HG02885 (cell line): ENCODE measurements at regions not wholly inside any gene's neighbourhood (a gene's known extent, or its start where the extent isn't known, plus 50 kb on each side); places are given as distances from the start of the nearest gene placed in this dataset.

Experiments used
- ATAC-seq: cut with Tn5 transposase; IDR thresholded peaks from one replicate; pipeline ENCODE4 v1.9.1; 2021; ENCODE audit warnings: mild to moderate bottlenecking; ENCODE audit not compliant: unreplicated experiment, poor library complexity

DNA sequence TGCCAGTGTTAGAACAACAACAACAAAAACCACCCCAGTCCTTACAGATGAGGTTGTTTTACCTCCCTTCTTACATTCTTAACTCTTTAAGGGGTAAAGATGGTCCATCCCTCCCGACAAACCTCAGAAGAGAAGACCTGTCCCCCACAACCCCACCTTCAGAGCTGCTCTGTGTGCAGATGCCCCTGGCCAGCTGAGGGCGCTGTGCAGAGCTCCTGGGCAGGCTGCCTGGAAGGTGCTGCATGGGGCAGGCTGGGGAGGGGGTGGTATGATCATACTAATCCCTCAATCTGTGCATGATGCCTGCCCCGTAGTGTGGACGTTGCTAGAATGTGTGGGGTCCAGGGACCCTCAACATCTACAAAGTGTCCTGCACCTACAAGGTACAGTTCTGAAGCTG lies 387.1 kb downstream of the INHBA start:
- ATAC-seq: no peak

DNA sequence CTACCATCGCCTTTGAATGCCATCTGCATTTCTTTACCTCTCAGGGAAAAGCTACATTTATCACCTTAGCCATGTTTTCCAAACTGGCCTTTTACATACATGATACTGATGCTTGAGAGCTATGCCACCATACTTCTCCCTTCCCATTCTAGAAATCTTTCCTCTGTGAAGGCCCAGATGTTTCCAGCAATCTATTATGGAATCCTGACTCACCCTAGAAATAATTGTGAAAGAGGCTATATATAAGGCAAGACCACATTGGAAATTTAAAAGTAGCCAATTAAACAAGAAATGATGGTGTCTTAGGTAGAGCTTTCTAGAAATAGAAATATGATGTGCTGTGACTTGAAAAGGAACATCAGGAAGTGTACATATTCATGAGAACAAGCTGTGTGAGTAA lies 389.7 kb downstream of the INHBA start:
- no peak for ATAC-seq

DNA sequence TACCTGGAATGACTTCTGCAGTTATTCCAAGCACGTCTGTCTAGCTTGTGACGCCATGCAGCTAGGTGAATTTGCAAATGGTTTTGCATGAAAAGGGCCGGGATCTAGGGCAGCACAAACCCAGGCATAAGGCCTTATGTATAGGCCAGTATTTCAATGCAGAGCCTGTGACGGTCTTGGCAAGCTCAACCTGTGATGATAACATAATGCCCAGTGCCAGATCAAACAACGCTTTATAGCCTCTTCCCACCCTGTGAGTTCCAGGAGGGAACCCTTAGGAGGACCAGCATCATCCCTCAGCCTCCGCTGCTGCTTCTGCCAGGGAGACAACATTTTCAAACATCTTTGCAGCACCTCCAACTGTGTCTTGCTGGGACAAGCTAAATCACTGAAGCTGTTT lies 390.7 kb downstream of the INHBA start:
- ATAC-seq: no peak

DNA sequence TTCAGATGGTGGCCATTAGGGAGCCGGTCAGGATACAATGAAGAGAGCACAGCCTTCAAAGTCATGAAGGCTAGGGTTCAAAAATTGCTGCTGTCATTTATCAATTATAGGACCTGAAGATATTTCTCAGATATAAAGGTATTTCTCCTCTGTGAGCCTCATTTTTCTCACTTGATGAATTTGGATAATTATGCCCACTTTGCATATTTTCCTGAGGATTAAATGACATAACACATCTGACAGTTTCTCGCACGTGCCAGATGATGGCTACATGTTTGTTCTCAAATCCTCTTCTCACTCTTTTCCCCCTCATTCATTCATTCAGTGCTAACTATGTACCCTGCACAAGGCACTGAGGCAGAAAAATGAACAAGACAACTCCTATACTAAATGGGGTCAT lies 391.6 kb downstream of the INHBA start:
- no peak for ATAC-seq

DNA sequence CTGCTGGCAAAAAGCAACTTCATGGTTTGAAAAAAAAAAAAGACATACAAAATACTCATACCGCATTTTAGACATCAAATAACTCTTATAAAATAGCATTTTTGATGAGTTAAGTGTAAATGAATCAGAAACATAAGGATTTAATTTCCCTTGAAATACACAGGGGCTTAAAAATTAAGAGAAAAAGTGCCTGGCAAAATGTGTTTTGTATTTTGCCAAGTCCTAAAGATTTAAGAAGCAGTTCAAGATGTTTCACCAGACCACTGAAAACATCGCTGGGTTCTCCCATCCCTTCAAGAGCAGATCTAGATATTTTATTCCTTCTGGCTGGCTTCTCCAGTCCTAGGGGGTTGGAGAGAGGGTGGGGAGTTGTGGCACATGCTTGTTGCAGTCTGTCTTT lies 396.4 kb downstream of the INHBA start:
- no peak for ATAC-seq

DNA sequence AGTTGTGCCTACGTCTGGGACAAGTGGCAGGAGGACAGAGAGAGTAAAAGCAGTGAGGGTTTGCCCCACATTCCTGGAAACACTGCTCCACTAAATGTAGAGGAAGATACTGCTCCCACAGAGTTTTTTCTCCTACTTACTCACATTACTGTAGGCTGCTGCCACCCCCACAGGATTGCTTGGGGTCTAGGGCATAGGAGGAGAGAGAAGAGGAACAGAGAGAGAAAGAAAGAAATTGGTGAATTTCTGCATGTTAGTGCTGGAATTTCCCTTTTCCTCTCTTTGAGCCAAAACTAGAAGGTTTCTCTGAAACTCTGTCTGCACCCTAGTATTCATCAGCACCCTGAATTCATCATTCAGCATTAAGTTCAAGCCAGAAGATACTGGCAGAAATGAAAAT lies 397.9 kb downstream of the INHBA start:
- no peak for ATAC-seq

DNA sequence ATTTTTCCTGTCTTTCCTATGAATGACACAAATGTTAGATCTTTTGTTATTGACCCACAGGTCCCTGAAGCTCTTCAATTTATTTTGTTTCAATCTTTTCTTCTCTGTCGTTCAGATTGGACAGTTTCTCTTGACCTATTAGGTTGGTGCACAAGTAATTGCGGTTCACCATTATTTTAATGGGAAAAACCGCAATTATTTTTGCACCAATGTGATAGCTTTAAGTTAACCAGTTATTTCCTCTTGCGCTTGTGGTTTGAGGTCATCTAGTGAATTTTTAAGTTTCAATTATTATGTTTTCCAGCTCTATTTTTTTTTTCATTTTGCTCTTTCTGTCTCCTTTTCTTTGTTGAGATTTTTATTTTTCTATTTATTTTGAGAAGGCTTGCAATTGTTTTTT lies 399.2 kb downstream of the INHBA start:
- no peak for ATAC-seq

DNA sequence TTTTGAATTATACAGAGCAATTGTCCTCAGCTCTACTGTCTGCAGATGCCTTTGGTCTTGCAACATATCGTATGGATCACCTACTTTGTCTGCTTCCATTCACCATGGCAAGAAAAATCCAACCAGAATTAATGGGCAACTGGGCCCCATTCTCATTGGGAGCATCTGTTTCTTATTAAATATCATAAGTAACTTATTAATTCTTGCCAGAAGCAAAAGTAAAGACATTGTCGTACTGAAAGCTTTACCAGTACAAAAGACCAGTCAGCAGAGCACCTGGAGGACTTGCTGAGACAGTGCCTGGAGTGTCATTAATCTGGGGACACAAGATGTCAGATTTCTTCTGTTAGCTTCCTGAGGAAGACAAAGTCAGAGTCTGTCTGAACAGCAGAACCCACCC lies 404.5 kb downstream of the INHBA start:
- no peak for ATAC-seq

DNA sequence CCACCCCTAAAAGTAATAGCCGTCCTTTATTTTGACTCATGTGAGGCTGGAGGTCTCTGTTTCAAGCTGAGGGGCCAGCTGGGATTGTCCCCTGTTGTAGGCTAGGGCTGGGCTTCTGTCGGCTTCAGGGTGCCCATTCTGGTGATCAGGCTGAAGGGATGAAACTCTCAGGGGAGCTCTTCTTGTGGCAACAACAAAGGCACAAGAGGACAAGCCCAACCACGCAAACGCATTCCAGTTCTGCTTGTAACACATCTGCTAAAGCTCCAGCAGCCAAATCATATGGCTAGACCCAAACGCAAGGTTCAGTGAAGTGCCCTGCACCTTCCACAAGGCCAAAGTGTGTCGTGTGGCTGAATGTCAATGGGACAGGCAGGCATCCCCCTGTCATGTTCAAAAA lies 405.7 kb downstream of the INHBA start:
- no peak for ATAC-seq

DNA sequence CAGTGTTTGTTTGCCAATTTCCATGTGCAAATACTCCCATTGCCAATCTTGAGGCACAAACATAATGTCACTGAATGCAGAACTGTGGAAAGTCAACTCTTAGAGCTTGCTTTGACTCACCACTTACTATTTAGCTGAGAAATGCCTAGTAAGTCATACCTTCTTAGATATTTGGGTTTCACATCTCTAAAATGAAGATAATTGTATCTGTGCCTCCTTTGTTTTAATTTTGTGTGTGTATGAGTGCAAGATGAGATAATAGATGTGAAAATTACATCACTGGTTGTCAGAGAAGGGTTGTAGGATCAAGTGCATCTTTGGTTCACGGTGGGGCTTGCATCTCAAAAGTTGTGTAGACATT lies 407.5 kb downstream of the INHBA start:
- no peak for ATAC-seq

DNA sequence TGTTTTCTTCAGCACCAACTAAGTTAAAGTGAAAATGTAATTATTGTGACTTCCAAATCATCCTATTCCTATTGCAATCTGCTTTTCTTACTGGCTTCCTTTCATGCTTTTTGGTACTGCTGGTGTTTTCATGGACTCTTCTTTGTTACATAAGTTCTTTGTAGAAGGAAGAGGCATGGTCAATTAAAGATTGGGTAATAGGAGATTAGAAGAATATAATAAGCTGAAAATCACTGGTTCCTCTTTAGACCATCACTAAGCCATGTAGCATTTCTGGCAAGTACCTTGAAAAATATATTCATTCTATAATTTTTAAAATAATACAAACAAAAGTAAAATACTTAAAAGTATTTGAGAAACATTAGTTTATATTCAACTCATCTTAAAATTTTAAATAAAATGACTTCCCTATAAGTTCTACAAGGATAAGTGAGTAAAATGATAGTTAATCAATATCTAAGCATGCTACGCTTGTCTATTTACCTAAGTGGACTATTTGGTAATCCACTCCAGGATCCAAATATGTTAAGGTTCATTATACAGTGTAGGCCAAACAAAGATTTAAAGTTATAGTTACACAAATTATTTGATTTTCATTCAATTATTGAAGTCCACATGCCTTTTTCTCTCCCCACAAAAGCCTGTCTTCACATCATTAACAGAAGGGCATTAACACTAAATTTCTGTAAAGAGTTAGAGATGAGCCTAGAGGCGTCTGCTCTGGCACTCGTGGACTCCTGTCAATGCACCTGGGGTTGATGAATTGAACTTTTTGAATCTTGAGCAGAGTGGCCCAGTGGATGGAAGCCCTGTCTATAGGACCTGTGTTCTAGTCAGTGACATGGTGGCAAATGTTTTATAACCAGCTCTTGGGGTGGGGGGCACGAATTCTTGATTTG lies 408.1 kb downstream of the INHBA start:
- no peak for ATAC-seq

DNA sequence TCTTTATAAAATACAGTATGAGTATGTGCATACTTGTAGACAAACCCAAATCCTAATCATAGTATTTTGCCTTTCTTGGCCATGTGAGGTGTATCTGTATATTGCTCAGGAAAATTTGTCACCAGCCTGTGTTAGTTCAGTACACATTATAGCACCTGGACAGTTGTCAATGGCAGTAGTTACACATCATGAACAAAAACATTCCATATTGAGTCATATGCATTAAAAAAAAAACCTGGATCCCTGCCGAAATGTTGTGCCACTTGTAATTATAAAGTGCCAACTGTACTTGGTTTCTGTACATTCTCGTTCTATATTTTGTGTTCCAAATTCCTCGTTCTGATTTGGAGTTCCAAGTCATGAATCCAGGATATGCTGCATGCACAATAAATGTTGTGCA lies 410.4 kb downstream of the INHBA start:
- ATAC-seq: no peak

DNA sequence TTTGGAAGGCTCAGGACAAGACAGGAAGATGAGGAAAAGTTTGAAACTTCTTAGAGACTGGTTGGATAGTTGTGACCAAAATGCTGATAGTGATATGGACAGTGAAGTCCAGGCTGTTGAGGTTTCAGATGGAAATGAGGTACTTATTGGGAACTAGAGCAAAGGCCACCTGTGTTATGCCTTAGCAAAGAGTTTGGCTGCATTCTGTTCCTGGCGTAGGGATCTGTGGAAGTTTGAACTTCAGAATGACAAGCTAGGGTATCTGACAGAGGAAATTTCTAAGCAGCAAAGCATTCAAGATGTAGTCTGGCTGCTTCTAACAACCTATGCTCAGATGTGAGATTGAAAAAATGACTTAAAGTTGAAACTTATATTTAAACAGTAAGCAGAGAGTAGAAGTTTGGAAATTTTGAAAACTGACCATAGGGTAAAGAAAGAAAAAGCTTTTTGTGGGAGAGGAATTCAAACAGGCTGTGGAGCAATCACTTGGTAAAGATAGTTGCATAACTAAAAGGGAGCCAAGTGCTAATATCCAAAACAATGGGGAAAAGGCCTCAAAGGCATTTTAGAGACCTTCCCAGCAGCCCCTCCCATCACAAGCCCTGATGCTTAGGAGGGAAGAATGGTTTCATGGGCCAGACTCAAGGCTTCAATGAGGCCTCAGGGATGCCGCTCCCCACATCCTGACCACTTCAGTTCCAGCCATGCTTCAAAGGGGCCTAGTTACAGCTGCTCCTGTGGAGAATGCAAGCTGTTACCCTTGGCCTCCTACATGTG lies 415.1 kb downstream of the INHBA start:
- ATAC-seq: no peak

DNA sequence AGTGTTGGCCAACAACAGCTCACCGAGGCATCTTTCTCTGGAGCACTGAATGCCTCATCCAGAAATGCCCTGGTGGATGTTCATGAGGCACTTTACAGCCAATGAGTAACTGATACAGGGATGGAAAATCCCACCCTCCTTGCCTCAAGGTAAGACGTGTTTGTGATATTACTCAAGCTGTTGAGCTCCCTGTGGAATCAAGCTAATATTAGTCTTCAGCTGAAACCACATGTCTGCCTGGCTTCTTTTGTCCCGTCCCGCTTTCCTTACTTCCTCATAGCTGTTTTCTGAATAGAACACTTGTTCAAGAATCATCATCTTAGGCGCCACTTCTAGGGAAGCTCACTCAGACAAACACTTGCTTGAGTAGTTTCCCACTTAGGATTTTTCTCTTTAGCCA lies 422.4 kb downstream of the INHBA start:
- ATAC-seq: no peak

DNA sequence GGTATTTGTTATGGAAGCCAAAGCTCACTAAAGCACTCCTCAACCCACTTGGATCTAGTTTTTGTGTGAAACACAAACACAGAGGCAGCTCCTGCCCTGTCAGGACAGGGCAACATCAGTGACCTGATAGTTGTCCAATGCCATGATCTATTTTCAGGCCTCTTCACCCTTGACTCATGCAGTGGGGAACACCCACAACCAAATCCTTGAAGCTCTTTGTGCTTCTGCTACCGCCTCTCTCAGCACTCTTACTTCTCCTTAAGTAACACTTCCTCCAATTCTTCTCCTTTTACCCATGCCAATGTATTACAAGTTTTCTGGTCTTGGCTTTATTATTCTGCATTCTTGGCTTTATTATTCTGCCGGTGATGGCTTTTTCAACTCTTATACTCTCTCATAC lies 425.3 kb downstream of the INHBA start:
- ATAC-seq: no peak

DNA sequence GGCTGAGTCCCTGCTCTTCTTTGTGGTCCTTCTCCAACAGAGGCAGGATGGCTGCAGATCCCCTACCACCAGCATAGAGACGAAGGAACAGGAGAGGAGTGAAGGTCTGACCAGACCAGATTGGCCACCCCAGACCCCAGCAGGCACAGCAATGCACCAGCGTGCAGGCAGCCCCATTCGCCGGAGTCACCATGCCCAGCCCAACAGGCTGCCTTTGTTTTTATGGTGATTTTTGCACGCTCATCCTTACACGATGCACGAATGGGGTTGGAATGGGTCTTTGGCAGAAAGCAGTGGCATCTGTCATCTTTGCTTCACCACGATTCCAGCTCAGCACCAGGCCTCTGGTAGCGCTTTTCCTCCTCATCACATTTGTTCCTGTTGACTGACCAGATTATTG lies 427.6 kb downstream of the INHBA start:
- no peak for ATAC-seq

DNA sequence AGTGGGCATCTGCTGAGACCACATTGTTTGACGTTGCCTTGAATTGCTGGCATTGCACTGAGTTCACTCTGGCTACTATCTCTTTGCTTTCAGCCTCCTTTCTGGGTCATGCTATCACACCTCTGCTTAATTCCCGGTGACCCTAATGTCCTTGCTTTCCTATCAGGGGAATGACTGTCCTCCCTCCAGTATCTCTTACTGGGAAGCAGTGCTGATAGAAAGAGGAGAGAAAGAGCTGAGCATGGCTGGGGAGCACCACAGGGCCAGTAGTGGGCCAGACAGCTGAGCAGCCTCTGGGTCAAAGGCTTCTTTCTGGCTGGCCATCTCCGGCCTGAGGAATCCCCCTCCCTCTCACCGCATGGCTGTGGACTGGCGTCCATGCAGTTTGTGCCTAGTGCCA lies 428.7 kb downstream of the INHBA start:
- ATAC-seq: no peak

DNA sequence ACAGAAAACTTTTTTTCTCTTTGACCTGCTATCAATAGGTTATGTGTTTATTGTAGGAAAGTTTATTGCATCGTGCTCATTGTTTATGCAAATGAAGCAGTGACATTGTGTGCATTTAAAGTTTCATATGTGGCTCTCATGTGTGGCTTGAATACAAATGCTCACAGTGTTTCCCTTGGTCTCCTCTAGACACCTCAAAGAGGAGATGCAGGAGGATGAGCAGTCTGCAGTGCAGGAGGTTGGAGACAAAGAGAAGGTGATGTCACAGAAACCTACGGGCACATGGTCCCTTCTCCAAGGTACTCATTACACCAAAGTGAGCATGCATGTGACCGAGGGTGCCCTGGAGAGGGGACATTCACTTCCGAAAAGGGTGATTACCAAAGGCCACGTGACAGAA lies 430.2 kb downstream of the INHBA start:
- no peak for ATAC-seq

DNA sequence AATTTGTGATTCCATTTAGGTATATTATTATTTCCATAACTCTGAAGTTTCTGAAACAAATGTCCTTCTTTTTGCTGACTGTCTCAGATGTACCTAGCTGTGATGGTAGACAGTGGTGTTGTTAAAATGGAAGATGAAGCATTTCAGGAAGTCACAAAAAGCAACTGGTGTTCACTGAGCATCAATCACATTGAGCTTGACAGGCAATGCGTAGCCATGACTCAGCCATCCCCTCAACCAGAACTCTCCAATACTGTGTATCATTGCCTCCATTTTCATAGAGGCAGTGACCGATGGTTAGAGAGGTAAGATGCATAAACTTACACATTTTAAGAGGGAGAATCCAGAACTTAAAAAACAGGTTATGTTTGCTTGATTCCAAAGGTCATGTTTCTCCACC lies 434.0 kb downstream of the INHBA start:
- ATAC-seq: no peak

DNA sequence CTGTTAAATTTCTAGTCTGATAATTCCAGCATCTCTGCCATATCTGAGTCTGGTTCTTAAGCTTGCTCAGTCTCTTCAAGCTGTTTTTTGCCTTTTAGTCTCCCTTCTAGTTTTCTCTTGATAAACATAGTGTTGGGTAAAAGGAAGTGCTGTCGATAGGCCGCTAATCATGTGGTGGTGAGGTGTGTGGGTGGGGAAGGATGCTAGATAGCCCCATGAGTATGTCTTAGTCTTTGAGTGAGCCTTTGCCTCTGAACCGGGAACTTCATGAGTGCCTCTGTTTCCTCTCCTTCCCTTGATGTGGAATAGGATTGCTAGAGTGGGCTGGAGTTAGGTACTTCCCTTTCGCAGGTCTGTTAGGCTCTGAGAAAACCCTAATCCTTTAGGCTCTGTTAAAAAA lies 441.8 kb downstream of the INHBA start:
- no peak for ATAC-seq

DNA sequence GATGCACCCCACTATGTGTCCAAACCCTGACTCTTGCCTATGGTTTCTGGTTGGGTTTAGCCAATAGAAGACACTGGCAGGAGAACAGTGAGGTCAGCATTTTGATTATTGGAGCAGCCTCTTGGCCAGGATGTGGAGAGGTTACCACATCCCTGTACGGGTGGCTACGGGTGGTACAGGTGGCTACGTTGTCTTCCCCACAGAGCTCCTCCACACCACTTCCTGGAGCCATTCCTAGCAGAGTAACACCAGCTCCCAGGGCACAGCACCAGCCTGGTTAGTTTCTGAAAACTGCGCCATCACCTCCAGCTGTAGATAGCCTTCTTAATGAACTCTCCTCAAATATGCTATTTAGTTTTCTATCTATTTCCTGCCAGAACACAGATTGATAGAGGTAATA lies 445.2 kb downstream of the INHBA start:
- no peak for ATAC-seq
